Hematopoietic multipotent progenitor cell treated with erythropoietin and hydrocortisone succinate and interleukin-3 and kit ligand, for 15 days (in vitro differentiated cells): ENCODE measurements at regions not wholly inside any gene's neighbourhood (a gene's known extent, or its start where the extent isn't known, plus 50 kb on each side); places are given as distances from the start of the nearest gene placed in this dataset.

Source experiments
- DNase-seq: peaks from one replicate; pipeline ENCODE4 v3.0.0-alpha.2; 2015; ENCODE audit warnings: low spot score

DNA sequence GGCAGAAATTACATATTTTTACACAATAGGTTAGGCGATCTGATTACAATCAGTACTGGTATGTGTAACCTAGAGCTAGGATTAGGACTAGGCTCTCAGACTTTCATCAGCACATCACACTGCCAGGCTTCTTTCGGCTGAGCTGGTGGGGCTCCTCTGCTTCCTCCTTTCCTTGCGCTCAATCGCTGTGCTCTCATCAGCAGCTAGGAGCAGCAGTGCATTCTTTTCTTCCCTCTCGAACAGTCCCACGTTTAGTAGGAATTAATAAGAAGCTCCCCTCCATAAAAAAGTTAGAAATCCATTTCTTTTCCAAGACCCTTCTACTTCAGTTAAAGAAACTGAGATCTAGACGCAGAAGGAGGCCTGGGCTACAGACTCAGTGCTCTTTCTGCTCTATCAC is 350.4 kb downstream of the SPRY1 start:
- no peak for DNase-seq

DNA sequence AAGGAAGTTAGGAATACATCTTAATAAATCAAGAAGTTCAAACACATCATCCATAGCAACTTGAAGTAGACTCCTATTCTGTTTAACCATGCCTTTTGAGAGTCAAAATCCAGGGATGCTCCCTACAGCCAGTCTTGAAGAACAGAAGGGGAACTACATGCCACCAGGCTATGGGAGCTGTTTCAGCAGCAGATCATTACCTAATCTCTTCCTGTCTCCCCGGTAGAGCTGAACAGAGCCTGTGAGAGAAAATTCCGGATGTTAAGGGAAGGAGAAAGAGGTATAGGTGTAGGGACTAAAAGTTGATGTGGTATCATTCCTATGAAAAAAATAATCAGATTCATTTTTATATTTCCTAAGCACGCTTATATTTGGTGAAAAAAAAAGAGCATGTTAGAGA is 352.2 kb downstream of the SPRY1 start:
- no peak for DNase-seq

DNA sequence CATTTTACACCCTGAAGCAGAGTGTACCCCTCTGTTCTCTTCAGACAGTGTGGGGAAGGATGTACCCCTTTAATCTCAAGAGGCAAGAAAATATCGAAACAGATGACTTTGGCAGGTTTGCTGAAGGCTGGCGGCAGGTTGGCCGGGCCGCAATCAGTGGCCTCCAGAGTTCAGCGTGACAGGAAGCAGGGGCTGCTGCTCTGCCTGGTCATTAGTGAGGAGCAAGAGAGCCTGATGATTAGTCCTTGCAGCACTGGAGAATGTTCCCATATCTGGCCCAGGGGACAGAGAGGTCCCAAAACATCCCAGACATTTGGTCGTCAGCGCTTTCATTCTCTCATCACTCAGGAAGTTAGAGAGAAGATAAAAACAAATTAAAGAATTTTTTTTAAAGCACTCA is 352.8 kb downstream of the SPRY1 start:
- DNase-seq: no peak

DNA sequence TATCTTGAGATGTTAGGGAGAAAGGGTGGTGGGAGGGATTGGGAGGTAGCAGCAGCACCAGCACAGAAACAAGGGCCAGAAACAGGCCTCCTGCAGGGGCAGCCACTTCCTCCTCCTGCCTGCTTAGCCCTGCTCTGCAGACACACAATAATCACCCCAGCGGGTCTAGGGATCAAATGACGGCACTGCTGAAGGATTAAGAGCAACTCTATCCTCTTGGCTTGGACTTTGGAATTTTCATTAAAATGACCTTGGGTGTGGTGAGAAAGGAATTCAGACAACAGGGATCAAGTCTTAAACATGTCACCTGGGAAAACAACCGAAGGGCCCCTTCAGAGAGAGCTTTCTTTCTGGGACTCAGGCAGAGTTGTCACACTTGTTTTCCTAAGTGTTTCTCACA is 353.4 kb downstream of the SPRY1 start:
- DNase-seq: no peak

DNA sequence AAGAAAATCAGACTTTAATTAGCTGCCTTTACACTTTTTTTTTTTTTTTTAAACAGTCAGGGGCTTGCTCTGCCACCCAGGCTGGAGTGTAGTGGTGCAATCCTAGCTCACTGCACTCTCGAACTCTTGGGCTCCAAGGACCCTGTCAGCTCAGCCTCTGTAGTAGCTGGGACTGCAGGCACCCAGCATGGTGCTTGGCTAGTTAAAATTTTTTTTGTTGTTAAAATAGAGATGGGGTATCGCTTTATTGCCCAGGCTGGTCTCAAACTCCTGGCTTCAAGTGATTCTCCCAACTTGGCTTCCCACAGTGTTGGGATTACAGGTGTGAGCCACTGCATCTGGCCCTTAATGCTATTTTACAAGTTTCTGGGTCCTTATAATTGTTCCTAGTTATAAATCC is 359.1 kb downstream of the SPRY1 start:
- no peak for DNase-seq

DNA sequence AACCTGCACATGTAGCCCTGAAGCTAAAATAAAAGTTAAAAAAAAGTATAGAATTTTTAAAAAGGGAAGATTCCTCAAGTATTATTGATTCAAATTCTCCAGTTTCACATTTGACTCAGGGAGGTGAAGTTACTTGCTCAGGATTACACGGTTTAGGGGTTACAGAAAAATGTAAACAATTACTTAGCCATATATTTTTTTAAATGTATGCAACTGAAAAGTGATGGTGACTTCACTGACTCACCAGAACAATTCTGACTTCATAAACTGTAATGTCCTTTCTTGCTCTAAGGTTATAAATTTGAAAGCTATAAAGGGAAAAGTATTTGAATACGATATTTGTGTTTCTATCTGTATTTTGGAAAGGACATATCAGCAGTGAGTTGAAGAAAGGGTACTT is 371.2 kb downstream of the SPRY1 start:
- no peak for DNase-seq

DNA sequence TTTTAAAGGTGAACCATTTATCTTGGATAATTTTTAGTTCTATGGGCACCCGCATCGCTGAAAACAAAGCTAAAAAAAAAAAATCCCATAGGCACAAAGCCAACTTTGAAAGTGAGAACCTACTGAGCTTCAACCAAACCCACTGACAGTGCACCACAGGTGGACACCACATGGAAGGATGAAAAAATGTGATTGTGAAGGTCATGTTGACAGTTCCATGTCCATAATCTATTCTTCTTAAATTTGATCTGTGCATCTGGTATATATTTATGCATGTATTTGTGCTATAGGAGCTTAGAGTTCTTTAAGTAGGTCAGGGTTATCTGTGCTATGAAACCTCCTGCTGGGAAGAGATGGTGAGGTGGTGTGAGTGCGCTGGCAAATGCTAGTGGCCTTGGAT is 374.3 kb downstream of the SPRY1 start:
- no peak for DNase-seq

DNA sequence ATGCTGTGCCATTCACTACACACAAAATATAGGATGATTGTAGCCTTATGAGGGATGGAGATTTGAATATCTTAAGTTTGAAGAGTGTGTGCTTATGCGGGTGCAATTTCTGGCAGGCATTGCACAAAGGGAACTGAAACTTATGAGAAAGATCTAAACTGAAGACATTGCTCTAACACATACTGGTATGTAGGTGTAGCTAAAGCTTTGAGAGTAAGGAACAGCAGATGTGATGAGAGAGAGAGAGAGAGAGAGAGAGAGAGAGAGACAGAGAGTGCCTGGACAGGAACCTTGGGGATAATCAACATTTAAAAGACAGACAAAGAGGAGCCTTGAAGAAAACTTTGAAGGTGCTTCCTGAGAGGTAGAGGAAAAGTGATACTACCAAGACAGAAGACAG is 379.7 kb downstream of the SPRY1 start:
- DNase-seq: no peak

DNA sequence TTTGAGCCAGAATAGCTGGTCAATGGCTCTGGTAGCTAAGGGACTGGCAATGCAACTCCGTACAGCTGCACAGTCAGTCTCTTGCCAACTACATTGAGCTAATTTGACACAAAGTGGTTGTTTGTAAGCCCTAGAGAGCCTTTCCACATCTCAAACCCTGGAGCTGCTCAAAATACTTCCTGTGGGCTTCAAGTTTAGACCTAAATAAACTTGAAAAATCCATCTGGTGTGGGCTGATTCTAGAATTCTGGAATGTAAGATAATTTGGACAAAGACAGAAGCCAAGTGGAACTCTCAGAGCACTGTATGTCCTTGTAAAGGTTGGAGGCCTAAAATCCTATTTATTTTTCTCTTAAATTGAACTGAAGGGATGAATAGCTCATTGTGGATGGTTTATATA is 380.8 kb downstream of the SPRY1 start:
- DNase-seq: no peak

DNA sequence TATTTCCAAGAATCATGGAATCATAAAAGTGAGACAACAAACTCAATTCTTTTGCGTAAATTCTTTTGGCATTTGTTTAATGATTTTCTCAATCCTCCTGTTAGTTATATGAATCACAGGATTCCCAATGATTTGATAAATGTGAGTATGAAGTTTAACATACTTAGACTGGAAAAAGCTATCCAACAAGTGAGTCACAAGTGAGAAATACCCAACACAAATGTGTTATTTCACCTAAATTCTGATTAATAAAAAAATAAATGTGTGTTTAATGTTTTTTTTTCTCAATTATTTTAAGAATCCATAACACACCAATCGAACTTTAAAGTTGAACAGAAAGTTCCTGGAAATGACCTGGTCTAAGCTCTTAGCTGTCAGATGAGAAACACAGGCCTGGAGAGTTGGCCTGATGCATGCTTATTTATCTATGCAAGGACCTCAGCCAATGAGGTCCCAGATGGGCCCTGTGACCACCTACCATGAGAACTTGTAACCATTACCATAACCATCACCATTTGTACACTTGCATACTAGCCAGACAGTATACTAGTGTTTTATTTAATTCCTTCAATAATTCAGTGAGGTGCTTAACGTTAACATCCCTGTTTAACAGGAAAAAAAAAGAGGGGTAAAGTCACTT is 386.7 kb downstream of the SPRY1 start:
- no peak for DNase-seq

DNA sequence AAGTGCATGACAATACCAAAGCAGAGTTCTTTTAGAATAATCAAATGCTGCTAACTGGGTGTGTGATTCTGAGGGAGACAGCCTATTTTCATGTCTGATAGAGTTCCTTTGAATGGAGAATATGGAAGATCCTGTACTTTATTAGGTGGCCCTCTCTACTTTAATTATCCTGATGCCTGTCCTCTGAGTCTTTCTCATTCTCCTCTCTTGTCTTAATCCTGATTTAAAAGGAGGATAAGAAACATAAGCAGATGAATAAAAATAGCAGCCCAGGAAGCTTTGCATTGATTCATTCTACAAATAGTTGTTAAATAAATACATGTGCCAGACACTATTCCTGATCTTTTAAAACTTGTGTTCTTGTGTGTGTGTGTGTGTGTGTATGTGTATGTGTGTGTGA is 387.3 kb downstream of the SPRY1 start:
- no peak for DNase-seq

DNA sequence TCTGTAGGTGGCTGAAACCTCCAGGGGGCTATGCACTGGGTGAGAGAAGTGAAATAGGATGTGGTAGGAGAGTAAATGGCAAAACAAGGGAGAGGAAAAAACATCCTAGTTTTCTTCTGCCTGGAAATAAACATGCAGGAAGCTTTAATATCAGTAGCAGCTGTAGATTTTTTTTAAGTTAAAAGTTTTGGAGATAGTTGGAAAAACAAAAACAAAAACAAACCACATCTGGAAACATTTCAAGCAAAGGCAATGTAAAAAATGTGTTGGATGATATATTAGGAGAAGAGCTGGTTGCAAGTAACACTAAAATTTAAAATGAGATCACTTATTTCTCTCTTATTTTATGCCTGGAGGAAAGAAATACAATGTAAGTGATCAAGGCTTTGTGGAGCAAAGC is 388.0 kb downstream of the SPRY1 start:
- DNase-seq: no peak

DNA sequence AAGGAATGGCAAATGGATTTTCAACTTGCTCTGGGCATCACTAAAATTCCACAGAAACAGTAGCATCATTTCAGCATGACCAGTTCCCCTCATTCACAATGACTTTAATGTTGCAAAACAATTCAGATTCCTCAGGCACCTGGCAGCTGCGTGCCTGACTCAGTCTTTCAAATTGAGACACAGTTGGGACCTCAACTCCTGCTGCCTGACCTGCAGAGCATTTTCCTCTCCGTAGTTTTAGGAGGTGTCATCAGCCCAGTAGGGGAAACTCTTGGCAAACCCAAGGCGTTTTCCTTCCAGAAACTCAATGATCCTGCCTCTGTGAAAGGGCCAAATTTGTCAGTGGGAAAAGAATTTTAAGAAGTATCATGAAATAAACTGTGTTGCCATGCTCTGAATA is 388.9 kb downstream of the SPRY1 start:
- DNase-seq: no peak

DNA sequence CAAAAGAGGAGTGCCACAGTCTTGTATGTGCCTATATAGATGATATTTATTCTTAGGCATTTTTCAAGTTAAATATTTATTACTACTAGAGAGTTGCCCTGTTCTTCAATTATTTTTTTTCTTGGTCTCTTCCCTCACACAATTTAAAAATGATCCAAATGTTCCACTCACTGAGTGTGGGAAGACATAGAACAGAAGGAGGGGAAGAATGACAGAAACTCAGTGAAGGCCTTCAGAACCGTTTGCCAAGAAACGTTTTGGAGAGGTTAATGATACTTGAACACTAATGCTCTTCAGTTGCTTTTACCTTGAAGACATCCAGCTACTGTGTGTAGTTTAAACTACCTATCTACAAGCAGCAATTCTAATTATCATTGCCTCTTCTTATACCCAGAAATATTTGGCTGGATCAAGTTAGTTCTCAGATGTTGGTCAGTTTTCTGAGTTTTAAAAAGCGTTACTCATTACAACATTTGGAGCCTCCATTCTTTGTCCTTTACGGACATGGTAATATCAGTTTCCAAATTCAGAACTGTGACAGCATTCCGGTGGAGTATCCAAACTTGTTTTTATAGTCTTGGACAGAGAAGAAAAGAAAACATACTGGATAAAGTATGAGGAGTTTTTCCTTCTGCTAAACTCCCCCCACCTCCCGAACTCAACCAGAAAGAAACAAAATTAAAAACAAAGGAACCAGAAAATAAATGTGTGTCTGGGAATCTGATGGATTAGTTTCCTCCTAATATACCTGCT is 389.7 kb downstream of the SPRY1 start:
- no peak for DNase-seq

DNA sequence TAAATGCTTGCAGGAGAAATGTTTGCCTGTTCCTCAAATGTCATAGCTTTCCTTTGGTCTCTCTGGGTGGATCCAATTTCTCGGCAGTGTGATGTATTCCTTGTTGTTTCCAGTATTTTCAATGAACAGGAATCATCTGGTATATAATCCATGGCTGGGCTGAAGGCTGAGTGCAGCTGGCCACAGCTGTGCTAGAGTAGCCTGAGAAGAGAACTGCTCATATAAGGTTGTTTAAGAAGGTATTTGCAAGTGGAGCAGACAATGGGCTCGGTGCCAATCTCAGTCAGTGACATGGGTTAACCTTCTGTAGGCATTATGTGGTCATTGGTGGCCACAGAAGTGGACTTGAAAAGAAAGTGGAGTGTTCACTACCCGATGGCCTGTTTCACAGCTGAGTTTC is 390.3 kb downstream of the SPRY1 start:
- no peak for DNase-seq

DNA sequence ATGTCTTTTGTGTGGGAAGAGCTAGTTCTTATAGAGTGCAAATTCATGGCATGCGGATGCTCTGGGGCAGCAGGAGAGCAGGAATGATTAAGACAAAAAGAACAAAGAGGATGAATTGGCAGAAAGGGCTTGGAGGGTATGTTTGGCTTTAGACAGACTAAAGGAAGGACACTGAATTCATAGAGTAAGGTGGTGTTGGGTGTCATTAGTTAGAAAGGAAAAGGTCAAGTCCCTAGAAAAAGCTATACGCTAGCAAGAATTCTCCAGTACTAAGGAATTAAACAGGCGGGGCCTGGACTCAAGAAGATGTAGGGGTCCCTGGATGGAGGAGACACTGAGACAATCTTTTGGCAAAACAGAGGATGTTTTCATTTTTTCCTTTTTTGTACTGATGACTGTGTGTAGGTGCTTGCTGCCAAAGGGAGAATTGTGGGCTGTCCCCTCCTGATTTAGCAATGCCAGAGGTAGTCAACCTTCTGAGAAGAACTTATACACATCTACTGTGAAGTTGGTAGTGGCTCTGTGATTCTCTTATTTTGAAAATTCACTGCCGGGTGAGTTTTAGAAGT is 391.0 kb downstream of the SPRY1 start:
- DNase-seq: no peak

DNA sequence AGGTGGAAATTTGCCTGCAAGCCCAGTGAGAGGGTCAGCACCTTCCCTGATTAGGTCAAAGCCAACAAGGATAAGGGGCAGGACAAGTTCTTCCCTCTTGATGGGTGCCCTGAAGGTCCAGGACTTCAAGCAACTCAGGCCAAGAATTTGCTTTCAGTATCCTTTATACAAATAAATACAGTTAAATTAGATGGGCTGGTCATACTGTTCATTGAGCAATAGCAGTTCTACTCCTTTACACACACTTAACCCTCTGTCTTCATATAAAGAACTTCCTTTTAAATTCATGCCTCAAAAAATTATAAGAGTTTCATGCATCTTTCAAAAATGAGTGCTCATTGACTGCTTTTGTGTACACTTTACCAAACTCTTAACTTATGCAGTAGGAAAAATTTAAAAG is 392.0 kb downstream of the SPRY1 start:
- no peak for DNase-seq

DNA sequence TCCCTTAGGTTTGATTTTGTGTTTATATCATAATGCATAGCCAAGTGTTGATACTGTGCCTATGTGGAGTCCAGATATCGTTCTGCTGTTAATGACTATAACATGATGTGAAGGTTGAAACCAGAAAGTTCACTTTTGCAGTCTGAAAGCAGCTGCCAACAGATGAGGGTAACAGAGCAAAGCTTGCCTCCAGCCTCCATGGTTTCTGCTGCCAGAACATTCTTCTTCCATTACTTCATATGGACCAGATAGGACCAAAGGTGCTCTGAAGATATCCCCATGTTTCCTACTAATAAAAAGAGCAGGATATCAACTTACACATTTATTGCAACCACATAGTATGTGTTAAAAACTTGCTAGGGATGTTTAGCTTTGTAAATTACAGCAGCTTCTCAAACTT is 394.1 kb downstream of the SPRY1 start:
- DNase-seq: no peak

DNA sequence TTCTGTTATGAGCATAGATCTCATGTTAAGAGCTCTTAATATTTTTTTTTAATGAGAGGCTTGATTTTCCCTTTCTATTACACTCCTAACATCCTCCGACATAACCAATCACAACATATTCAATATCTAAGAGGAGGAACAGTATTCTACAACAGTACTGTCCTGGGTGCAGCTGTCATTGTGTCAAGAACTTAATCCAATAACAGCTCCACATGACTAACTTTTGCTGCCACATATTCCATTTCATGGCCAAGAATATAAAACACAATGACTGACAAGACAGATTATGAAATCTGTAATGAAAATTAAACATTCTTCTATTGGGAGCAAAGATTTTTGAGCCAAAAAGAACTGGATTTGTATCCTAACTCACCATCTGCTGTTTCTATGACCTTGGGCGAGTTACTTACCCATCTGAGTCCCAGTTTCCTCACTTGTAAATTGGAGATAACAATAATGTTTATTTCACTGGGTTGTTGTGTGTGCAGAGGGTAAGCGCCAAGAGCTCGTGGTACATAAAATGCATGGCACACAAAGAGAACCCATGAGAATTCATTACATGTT is 405.6 kb downstream of the SPRY1 start:
- DNase-seq: no peak

DNA sequence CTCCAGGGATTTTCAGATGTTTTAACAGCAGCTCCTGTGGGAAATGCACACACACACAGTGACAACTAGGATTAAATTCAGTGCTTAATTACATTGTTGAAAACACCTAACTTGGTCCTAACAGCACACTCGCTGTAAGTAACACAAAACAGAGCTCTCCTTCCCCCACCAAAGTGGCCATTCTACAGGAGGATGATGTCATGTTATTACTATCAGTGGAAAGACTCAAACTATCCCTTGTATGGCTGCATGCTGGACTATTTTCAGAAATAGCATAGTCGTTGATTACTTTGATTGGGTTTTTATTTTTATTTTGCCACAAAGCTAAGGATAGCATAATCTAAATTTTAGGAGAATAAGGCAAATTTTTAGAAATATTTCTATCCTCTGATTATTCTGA is 406.3 kb downstream of the SPRY1 start:
- DNase-seq: no peak

DNA sequence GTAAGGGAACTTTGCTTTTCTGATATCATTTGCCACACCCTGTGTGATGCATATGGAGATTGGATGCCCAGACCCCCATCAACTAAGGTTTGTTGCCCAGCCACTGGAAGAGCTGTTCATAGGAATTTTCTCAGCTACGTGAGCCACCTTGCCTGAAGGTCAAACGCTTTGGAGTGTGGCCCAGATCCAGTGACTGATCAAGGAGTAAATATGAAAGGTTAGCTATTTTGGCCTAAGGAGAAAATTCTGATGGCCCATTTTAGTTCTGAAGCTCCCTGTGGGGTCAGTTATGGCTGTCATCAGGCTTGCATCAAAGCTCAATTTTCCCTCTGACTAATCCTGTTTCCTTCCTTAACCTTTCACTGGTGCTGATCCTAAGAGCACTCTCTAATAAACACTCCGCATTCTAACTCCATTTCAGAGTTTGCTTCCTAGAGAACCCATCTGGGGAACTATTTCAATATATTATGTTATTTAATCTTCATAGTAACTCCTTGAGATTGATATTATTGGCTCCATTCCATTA is 407.7 kb downstream of the SPRY1 start:
- DNase-seq: no peak

DNA sequence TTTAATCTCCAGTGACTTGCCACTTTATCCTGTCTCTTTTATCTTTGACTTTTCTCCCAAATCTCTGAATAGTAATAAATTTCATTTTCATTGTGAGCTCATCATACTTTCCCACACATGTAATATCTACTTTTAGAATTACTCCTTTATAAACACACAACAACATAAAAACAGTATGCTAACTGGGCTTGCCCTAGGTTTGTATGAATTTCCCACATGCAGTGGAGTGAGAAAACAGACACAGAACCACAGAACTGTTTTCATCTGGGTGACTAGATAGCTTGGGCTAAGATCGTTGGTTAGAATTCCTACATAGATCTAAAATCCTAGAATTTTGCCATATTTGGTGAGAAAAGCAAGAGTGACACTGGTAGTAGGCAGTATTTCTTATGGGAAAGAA is 409.5 kb downstream of the SPRY1 start:
- DNase-seq: no peak

DNA sequence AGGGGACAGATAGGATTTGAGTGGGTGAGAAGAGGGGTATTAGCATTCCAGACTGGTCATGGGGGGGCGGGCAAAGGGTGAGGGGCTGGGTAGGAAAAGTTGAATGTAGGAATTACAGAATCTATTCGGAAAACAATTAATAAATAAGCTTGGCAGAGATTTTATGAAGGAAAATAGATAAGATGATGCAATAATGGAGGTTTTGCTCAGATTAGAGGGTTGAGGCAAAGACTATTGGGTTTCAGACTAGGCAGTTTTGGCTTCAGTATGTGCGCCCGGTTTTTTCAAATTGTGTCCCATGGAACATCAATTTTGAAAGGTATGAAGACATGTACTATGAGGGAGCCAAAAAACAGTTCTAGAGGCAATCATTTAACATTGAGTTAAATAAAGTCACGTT is 410.6 kb downstream of the SPRY1 start:
- DNase-seq: no peak
